ENCODE measurements at regions not wholly inside any gene's neighbourhood (a gene's known extent, or its start where the extent isn't known, plus 50 kb on each side); places are given as distances from the start of the nearest gene placed in this dataset.

DNA sequence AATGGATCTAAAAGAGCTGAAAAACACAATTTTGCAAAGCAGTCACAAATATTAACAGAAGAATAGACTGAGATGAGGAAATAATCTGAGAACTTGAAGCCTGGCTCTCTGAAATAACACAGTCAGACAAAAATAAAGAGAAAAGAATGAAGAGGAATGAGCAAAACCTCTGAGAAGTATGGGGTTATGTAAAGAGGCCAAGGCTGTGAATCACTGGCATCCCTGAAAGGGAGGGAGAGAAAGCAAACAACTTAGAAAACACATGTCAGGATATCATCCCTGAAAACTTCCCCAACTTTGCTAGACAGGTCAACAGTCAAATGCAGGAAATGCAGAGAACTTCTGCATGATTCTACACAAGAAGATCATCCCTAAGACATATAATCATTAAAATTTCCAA lies 73.5 kb upstream of the LHCGR start:
- TF ChIP-seq, protein P1, sequence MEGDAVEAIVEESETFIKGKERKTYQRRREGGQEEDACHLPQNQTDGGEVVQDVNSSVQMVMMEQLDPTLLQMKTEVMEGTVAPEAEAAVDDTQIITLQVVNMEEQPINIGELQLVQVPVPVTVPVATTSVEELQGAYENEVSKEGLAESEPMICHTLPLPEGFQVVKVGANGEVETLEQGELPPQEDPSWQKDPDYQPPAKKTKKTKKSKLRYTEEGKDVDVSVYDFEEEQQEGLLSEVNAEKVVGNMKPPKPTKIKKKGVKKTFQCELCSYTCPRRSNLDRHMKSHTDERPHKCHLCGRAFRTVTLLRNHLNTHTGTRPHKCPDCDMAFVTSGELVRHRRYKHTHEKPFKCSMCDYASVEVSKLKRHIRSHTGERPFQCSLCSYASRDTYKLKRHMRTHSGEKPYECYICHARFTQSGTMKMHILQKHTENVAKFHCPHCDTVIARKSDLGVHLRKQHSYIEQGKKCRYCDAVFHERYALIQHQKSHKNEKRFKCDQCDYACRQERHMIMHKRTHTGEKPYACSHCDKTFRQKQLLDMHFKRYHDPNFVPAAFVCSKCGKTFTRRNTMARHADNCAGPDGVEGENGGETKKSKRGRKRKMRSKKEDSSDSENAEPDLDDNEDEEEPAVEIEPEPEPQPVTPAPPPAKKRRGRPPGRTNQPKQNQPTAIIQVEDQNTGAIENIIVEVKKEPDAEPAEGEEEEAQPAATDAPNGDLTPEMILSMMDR (conservative IDR thresholded peaks at IDR 0.05): no peak
- Histone ChIP-seq H2AFZ (ENCODE audit: low read length) (no peak overlapping the region), H3K27ac (ENCODE audit: insufficient read length, low read depth, low read length) (no peak overlapping the region), H2AK5ac (ENCODE audit: insufficient read length, low read length) (no peak overlapping the region), H4K20me1 (ENCODE audit: control insufficient read depth, insufficient read depth, insufficient read length) (no peaks in the 10 kb centered on the region), H3K18ac (ENCODE audit: insufficient read length, low read depth, low read length) (no peak overlapping the region), H2BK120ac (ENCODE audit: low read depth, low read length, poor library complexity, severe bottlenecking) (no peak overlapping the region), H3K4me2 (ENCODE audit: insufficient read depth, insufficient read length, low read length) (no peak overlapping the region), H2BK5ac (ENCODE audit: insufficient read length, low read length) (no peak overlapping the region), H2BK15ac (ENCODE audit: low read depth, low read length) (no peak overlapping the region), H4K5ac (ENCODE audit: insufficient read length, low read depth, low read length) (no peak overlapping the region), H2BK12ac (ENCODE audit: insufficient read length, low read depth, low read length) (no peak overlapping the region), H3K4ac (ENCODE audit: low read depth, low read length) (no peak overlapping the region), H3K14ac (ENCODE audit: insufficient read depth, low read length) (no peak overlapping the region), H3K4me1 (ENCODE audit: insufficient read depth, low read length) (no peaks in the 10 kb centered on the region; the same call in 1 of the 2 replicates), H4K91ac (ENCODE audit: insufficient read length, low read depth, low read length) (no peak overlapping the region), H3T11ph (ENCODE audit: low read length) (no peak overlapping the region), H3K56ac (ENCODE audit: insufficient read length, low read depth, low read length) (no peak overlapping the region), H4K8ac (replicated peaks; ENCODE audit: insufficient read length, low read depth, low read length) (no peak overlapping the region), H3K79me1 (ENCODE audit: insufficient read depth, low read depth, low read length, poor library complexity, severe bottlenecking) (no peaks in the 10 kb centered on the region), H3K23ac (ENCODE audit: insufficient read length, low read depth, low read length) (no peak overlapping the region), H3K27me3 (ENCODE audit: insufficient read depth, low read length) (no peaks in the 10 kb centered on the region), H3K23me2 (ENCODE audit: insufficient read length, low read depth, low read length, poor library complexity, severe bottlenecking) (no peaks in the 10 kb centered on the region), H3K9me3 (ENCODE audit: control insufficient read depth, low read depth, low read length) (no peaks in the 10 kb centered on the region), H2BK20ac (ENCODE audit: low read depth, low read length, poor library complexity, severe bottlenecking) (no peak overlapping the region), H3K9ac (ENCODE audit: extremely low read depth, insufficient read length, low read length) (no peak overlapping the region), H3K79me2 (ENCODE audit: insufficient read depth, low read length) (no peaks in the 10 kb centered on the region)
- H3K4me1 Mint-ChIP-seq: no peaks in the 10 kb centered on the region
- H3K36me3 Mint-ChIP-seq (ENCODE audit: insufficient read depth in 1 of 3, low read depth in 3 of 3): no peaks in the 10 kb centered on the region; a peak in 1 of 7 replicates
- no peaks in the 10 kb centered on the region for H3K27me3 Mint-ChIP-seq (ENCODE audit: low read depth)
- no peak for DNase-seq
- H3K9me3 Mint-ChIP-seq: peaks cover 2 to 5% of the 10 kb centered on the region in 2 experiments; a peak in 4 of 5 replicates
- no peak overlapping the region for H3K27ac Mint-ChIP-seq
- H3K4me3 Mint-ChIP-seq: no peak overlapping the region
